CD14-positive monocyte (primary cell): ENCODE measurements at regions not wholly inside any gene's neighbourhood (a gene's known extent, or its start where the extent isn't known, plus 50 kb on each side); places are given as distances from the start of the nearest gene placed in this dataset.

Source experiments
- DNase-seq, 3 donors: peaks; one replicate each; pipeline ENCODE4 v3.0.0-alpha.2; 2011 to 2022
- H2AFZ ChIP-seq: 2 replicates; pipeline ENCODE4 v1.6.0; 2012; ENCODE audit warnings: mild to moderate bottlenecking, low read depth, low read length, inconsistent platforms; ENCODE audit not compliant: insufficient read depth, poor library complexity, severe bottlenecking
- H3K27ac ChIP-seq, 2 donors: 1 replicate in 1 of 2; 2 replicates in 1 of 2; pipeline ENCODE4 v1.5.1; 2012 to 2013; ENCODE audit warnings: low read length in 2 of 2, control low read depth in 1 of 2, inconsistent platforms in 1 of 2, low read depth in 1 of 2, mild to moderate bottlenecking in 1 of 2
- H3K27me3 ChIP-seq, 2 donors: one replicate each; pipeline versions ENCODE4 v1.6.0 to v1.6.1; 2011 to 2013; ENCODE audit warnings: low read length in 2 of 2; ENCODE audit not compliant: control insufficient read depth in 2 of 2, insufficient read depth in 2 of 2
- H3K36me3 ChIP-seq, 2 donors: replicated peaks in 1 of 2; 1 replicate in 1 of 2; 2 replicates in 1 of 2; pipeline versions ENCODE4 v1.5.1 to v1.6.1; 2012 to 2013; ENCODE audit warnings: low read length in 2 of 2, control low read depth in 1 of 2, inconsistent platforms in 1 of 2, mild to moderate bottlenecking in 1 of 2; ENCODE audit not compliant: insufficient read depth in 2 of 2, control insufficient read depth in 1 of 2
- H3K4me1 ChIP-seq, 2 donors: 1 replicate in 1 of 2; 2 replicates in 1 of 2; pipeline versions ENCODE4 v1.5.1 to v1.6.1; 2012 to 2013; ENCODE audit warnings: low read length in 2 of 2, control low read depth in 1 of 2, inconsistent platforms in 1 of 2, mild to moderate bottlenecking in 1 of 2, moderate library complexity in 1 of 2; ENCODE audit not compliant: insufficient read depth in 2 of 2, control insufficient read depth in 1 of 2
- H3K4me2 ChIP-seq: replicated peaks from 2 replicates; pipeline ENCODE3; 2012; ENCODE audit warnings: low read length, moderate library complexity, mild to moderate bottlenecking; ENCODE audit not compliant: poor library complexity, severe bottlenecking; ENCODE audit errors: extremely low read depth
- H3K4me3 ChIP-seq, 3 experiments: fragments of 200-600 bp in 1 of 3; sonication (generic) in 1 of 3; replicated peaks in 1 of 3; 1 replicate in 2 of 3; 2 replicates in 1 of 3; pipeline ENCODE4 v1.5.1; 2011 to 2013; ENCODE audit warnings: low read length in 3 of 3, mild to moderate bottlenecking in 3 of 3, control low read depth in 2 of 3, low read depth in 2 of 3, inconsistent platforms in 1 of 3, moderate library complexity in 1 of 3
- H3K79me2 ChIP-seq: 2 replicates; pipeline ENCODE4 v1.6.0; 2012; ENCODE audit warnings: mild to moderate bottlenecking, control low read depth, inconsistent platforms, low read length, moderate library complexity; ENCODE audit not compliant: insufficient read depth
- H3K9ac ChIP-seq: 2 replicates; pipeline ENCODE4 v1.6.0; 2017; ENCODE audit warnings: low read length, mild to moderate bottlenecking; ENCODE audit not compliant: insufficient read depth, poor library complexity, severe bottlenecking
- H3K9me3 ChIP-seq, 2 donors: replicated peaks in 1 of 2; 1 replicate in 1 of 2; 2 replicates in 1 of 2; pipeline versions ENCODE4 v1.5.1 to v1.6.1; 2012 to 2013; ENCODE audit warnings: low read length in 2 of 2, control low read depth in 1 of 2; ENCODE audit not compliant: control insufficient read depth in 1 of 2, insufficient read depth in 1 of 2
- H4K20me1 ChIP-seq: 2 replicates; pipeline ENCODE4 v1.6.0; 2012; ENCODE audit warnings: mild to moderate bottlenecking, low read length, control low read depth, moderate library complexity; ENCODE audit not compliant: insufficient read depth
- H3K27ac Mint-ChIP-seq, 7 donors: one replicate each; pipeline ENCODE4 v1.8.0; 2020; ENCODE audit warnings: mild to moderate bottlenecking in 7 of 7, mixed read lengths in 7 of 7, moderate library complexity in 6 of 7, inconsistent platforms in 2 of 7
- H3K27me3 Mint-ChIP-seq, 3 donors: one replicate each; pipeline ENCODE4 v1.8.0; 2021 to 2022; ENCODE audit warnings: low read depth in 3 of 3, mild to moderate bottlenecking in 3 of 3, mixed read lengths in 3 of 3, moderate library complexity in 3 of 3, inconsistent platforms in 1 of 3
- H3K36me3 Mint-ChIP-seq, 2 donors: one replicate each; pipeline ENCODE4 v1.8.0; 2020; ENCODE audit warnings: mixed read lengths in 2 of 2, inconsistent platforms in 1 of 2, mild to moderate bottlenecking in 1 of 2
- H3K4me1 Mint-ChIP-seq: one replicate; pipeline ENCODE4 v1.8.0; 2020; ENCODE audit warnings: mild to moderate bottlenecking, mixed read lengths
- H3K4me3 Mint-ChIP-seq, 2 donors: one replicate each; pipeline ENCODE4 v1.8.0; 2020; ENCODE audit warnings: mild to moderate bottlenecking in 2 of 2, mixed read lengths in 2 of 2, moderate library complexity in 1 of 2
- H3K9me3 Mint-ChIP-seq, 7 donors: one replicate each; pipeline ENCODE4 v1.8.0; 2020 to 2022; ENCODE audit warnings: mixed read lengths in 7 of 7, mild to moderate bottlenecking in 6 of 7, moderate library complexity in 6 of 7, inconsistent platforms in 2 of 7
- CTCF ChIP-seq: fragments of 200-600 bp; IDR thresholded peaks from one replicate; pipeline ENCODE4 v1.8.0; 2022; ENCODE audit warnings: antibody characterized with exemption, mild to moderate bottlenecking
- WGBS: methylation state at CpG from one replicate; pipeline ENCODE4 v1.1.5; 2013; ENCODE audit warnings: missing lambda C conversion rate; ENCODE audit not compliant: insufficient coverage; 5-methylcytosine and 5-hydroxymethylcytosine counted together
- intact Hi-C, 2 donors: fragments of 100-400 bp; cut with micrococcal nuclease; formaldehyde crosslinking; loops; one replicate each; pipeline versions ENCODE4 v1.15.0 to v1.15.1; 2023

GRCh38 chrX:15114743-15115566 lies 154.9 kb downstream of the ASB9 start:
- Mint-ChIP-seq H3K27ac (no peak overlapping the region), H3K4me3 (no peak overlapping the region), H3K4me1 (no peaks in the 10 kb centered on the region), H3K27me3 (peaks cover 0 to 2% (median 0%) of the 10 kb centered on the region in 3 donors), H3K9me3 (peaks cover 0 to 2% (median 0%) of the 10 kb centered on the region in 7 donors), H3K36me3 (no peaks in the 10 kb centered on the region)
- 83% methylated on average over 6 of the region's 8 CpGs for WGBS
- no peak for DNase-seq
- H3K36me3 ChIP-seq: no peaks in the 10 kb centered on the region
- no peak for TF ChIP-seq CTCF
- H3K27ac ChIP-seq: no peak overlapping the region
- no peak overlapping the region for H3K4me3 ChIP-seq
- no peaks in the 10 kb centered on the region for H3K79me2 ChIP-seq
- no peak overlapping the region for H3K9ac ChIP-seq
- no peak overlapping the region for H3K4me2 ChIP-seq
- H3K27me3 ChIP-seq: no peaks in the 10 kb centered on the region
- no peaks in the 10 kb centered on the region for H4K20me1 ChIP-seq
- no peaks in the 10 kb centered on the region for H3K4me1 ChIP-seq
- intact Hi-C loops: no loop called here
- H3K9me3 ChIP-seq: no peaks in the 10 kb centered on the region
- no peak overlapping the region for H2AFZ ChIP-seq

GRCh38 chrX:15107367-15107988 lies 162.4 kb downstream of the ASB9 start:
- Mint-ChIP-seq H3K36me3 (no peaks in the 10 kb centered on the region), H3K4me3 (no peak overlapping the region), H3K27ac (no peak overlapping the region), H3K9me3 (peaks cover 0 to 14% (median 6%) of the 10 kb centered on the region in 7 donors), H3K27me3 (no peaks in the 10 kb centered on the region), H3K4me1 (no peaks in the 10 kb centered on the region)
- no peak overlapping the region for H2AFZ ChIP-seq
- no peaks in the 10 kb centered on the region for H3K79me2 ChIP-seq
- H4K20me1 ChIP-seq: no peaks in the 10 kb centered on the region
- H3K4me2 ChIP-seq: no peak overlapping the region
- no peaks in the 10 kb centered on the region for H3K4me1 ChIP-seq
- H3K36me3 ChIP-seq: no peaks in the 10 kb centered on the region
- intact Hi-C loops: no loop called here
- no peaks in the 10 kb centered on the region for H3K27me3 ChIP-seq
- no CpG with 5 or more reads among the region's 1 CpG for WGBS
- H3K9me3 ChIP-seq: peaks cover 2 to 4% of the 10 kb centered on the region in 2 donors
- no peak for DNase-seq
- no peak overlapping the region for H3K27ac ChIP-seq
- no peak overlapping the region for H3K9ac ChIP-seq
- no peak overlapping the region for H3K4me3 ChIP-seq
- TF ChIP-seq CTCF: no peak
